Muscle of leg (tissue), 3 donors: ENCODE measurements at regions not wholly inside any gene's neighbourhood (a gene's known extent, or its start where the extent isn't known, plus 50 kb on each side); places are given as distances from the start of the nearest gene placed in this dataset.

ENCODE experiments used
- DNase-seq: peaks from one replicate; pipeline ENCODE4 v3.0.0; 2013
- H3K27ac ChIP-seq: one replicate; pipeline ENCODE4 v1.5.1; 2013; ENCODE audit warnings: mild to moderate bottlenecking, low read length, control low read depth
- H3K27me3 ChIP-seq: one replicate; pipeline ENCODE4 v1.6.1; 2013; ENCODE audit warnings: low read length; ENCODE audit not compliant: control insufficient read depth, insufficient read depth
- H3K36me3 ChIP-seq: one replicate; pipeline ENCODE4 v1.6.1; 2013; ENCODE audit warnings: low read length; ENCODE audit not compliant: control insufficient read depth, insufficient read depth
- H3K4me1 ChIP-seq: one replicate; pipeline ENCODE4 v1.6.1; 2013; ENCODE audit warnings: low read length; ENCODE audit not compliant: control insufficient read depth, insufficient read depth
- H3K4me3 ChIP-seq: one replicate; pipeline ENCODE4 v1.5.1; 2013; ENCODE audit warnings: low read length, control low read depth
- H3K9me3 ChIP-seq: replicated peaks from 2 replicates; pipeline ENCODE4 v1.6.1; 2013; ENCODE audit warnings: low read depth, low read length; ENCODE audit not compliant: control insufficient read depth
- whole genome bisulfite sequencing: methylation state at CpG from one replicate; pipeline ENCODE4 v1.1.5; 2013; ENCODE audit warnings: missing lambda C conversion rate; ENCODE audit not compliant: insufficient coverage; 5-methylcytosine and 5-hydroxymethylcytosine counted together

GRCh38 chr6:156082012-156082411 lies 626.4 kb upstream of the NOX3 start:
- Histone ChIP-seq H3K4me3 (no peak overlapping the region), H3K9me3 (no peaks in the 10 kb centered on the region), H3K27ac (no peak overlapping the region), H3K4me1 (no peaks in the 10 kb centered on the region), H3K27me3 (no peaks in the 10 kb centered on the region), H3K36me3 (no peaks in the 10 kb centered on the region)
- 80% methylated on average over 3 of the region's 3 CpGs for WGBS
- no peak for DNase-seq

DNA sequence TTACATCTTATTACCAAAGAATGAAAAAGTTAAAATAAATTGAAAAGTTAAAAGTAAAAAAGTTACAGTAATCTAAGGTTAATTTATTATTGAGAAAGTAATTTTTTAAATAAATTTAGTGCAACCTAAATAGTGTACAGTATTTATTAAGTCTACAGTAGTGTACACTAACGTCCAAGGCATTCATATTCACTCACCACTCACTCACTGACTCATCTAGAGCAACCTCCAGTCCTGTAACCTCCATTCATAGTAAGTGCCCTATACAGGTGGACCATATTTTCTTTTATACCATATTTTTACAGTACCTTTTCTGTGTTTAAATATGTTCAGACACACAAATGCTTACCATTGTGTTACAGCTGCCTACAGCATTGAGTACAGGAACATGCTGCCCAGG lies 624.7 kb upstream of the NOX3 start:
- Histone ChIP-seq H3K27me3 (no peaks in the 10 kb centered on the region), H3K9me3 (no peaks in the 10 kb centered on the region), H3K4me1 (no peaks in the 10 kb centered on the region), H3K36me3 (no peaks in the 10 kb centered on the region), H3K27ac (no peak overlapping the region), H3K4me3 (no peak overlapping the region)
- WGBS = no CpG with 5 or more reads among the region's 1 CpG
- DNase-seq = no peak

DNA sequence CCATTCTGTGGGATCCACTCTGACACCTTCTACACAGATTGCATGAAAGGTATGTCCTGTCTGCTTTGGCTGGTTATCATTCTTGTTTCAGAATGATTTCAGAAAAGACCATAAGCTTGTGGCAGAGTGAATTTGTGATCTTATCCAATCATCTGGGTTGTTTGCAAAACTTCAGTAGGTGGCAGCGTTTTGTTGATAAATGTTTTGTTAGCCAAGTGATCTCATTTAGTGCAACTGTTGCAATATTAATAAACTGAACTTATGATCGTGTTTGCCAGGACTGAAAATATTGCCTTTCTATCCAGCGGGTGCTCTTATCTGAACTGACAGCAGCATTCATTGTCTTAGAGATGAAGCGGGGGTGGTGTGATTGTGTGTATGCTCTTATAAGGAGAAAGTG lies 613.2 kb upstream of the NOX3 start:
- Histone ChIP-seq H3K27me3 (no peaks in the 10 kb centered on the region), H3K4me1 (no peaks in the 10 kb centered on the region), H3K36me3 (no peaks in the 10 kb centered on the region), H3K4me3 (no peak overlapping the region), H3K9me3 (no peaks in the 10 kb centered on the region), H3K27ac (no peak overlapping the region)
- WGBS = 63% methylated on average over 2 of the region's 4 CpGs
- DNase-seq = peak; percentile 18

DNA sequence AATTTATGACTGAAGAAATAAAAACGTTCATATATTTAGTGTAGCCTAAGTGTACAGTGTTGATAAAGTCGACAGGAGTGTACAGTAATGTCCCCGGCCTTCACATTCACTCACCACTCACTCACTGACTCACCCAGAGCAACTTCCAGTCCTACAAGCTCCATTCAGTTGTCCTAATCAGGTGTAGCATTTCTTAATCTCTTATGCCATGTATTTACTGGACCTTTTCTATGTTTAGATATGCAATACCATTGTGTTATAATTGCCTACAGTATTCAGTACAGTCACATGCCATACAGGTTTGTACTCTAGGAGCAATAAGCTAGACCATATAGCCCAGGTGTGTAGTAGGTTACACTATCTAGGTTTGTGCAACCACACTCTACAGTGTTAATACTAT lies 610.2 kb upstream of the NOX3 start:
- no peak for DNase-seq
- no peaks in the 10 kb centered on the region for H3K36me3 ChIP-seq
- no peaks in the 10 kb centered on the region for H3K9me3 ChIP-seq
- H3K27me3 ChIP-seq = no peaks in the 10 kb centered on the region
- H3K27ac ChIP-seq = no peak overlapping the region
- no peaks in the 10 kb centered on the region for H3K4me1 ChIP-seq
- no peak overlapping the region for H3K4me3 ChIP-seq
- no CpG with 5 or more reads among the region's 3 CpGs for WGBS

- H3K4me3 ChIP-seq = no peak overlapping the region
- DNase-seq = no peak
- H3K4me1 ChIP-seq = no peaks in the 10 kb centered on the region
- H3K36me3 ChIP-seq = no peaks in the 10 kb centered on the region
- WGBS = no CpG with 5 or more reads among the region's 2 CpGs
- H3K9me3 ChIP-seq = peaks cover 3% of the 10 kb centered on the region
- no peak overlapping the region for H3K27ac ChIP-seq
- H3K27me3 ChIP-seq = no peaks in the 10 kb centered on the region
These were observed 606.5 kb upstream of the NOX3 start for GRCh38 chr6:156062091-156062563.

DNA sequence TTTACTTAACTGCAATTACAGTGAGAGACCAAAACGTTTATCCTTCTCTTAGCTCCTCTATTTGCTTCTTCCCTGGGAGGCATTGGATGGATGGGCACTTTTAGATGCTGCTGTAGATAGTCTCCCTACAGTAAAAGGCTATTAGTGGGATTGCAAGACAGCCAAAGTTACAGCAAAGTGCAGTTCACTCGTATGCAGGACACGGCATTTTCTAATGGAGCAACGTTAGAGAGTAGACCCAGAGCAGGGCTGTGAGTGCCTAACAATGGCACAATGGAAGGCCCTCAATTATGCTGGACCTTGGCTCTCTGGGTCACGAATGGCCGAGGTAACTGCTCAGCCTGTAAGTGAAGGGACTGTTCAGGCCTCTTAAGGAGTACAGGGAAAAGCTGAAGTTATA lies 605.8 kb upstream of the NOX3 start:
- Histone ChIP-seq H3K4me1 (no peaks in the 10 kb centered on the region), H3K9me3 (peaks cover 4% of the 10 kb centered on the region), H3K4me3 (no peak overlapping the region), H3K36me3 (no peaks in the 10 kb centered on the region), H3K27me3 (no peaks in the 10 kb centered on the region), H3K27ac (no peak overlapping the region)
- DNase-seq = no peak
- 73% methylated on average over 6 of the region's 6 CpGs for WGBS

DNA sequence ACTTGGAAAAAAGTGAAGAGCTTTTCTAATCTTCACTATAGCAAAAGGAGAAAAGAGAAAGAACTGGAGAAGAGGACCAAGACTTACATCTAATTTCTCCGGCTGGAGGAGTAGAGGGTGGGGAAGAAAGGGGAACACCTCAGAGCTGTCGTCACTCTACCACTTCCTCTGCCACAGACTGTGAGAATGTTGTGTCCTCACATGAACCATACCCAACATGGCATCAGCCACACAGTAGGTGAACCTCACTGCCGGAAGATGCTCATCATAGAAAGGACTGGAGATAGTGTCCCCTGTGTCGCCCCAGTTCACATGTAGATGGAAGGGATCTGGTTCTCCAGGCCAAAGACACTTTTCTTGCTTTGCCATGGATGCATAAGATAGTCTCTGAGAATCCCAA lies 604.4 kb upstream of the NOX3 start:
- H3K27ac ChIP-seq = no peak overlapping the region
- no peaks in the 10 kb centered on the region for H3K36me3 ChIP-seq

GRCh38 chr6:156058356-156058755 lies 602.7 kb upstream of the NOX3 start:
- no CpG with 5 or more reads among the region's 2 CpGs for WGBS

More for the DNA sequence above, 604.4 kb upstream of the NOX3 start:
- Histone ChIP-seq H3K9me3 (peaks cover 6% of the 10 kb centered on the region), H3K4me3 (no peak overlapping the region), H3K4me1 (no peaks in the 10 kb centered on the region), H3K27me3 (no peaks in the 10 kb centered on the region)
- 92% methylated on average over 2 of the region's 4 CpGs for WGBS
- DNase-seq = no peak

DNA sequence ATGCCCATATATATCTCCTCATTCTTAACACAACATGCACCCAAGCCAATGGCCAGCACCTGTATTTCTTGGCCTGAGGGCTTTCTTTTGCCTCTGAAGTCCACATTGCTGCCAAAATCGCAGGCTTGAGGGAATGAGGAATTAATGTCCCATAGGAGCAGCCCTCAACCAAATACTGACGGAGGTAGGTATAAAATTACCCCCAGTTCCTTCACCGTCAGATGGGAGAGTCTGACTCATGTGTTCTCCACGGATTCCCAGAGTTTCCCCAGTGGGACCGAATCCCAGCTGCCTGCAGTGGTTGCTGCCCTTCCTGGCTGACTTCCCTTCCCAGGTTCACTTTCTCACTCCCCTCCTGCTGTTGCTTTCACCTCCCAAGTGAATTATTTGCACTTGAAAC lies 602.2 kb upstream of the NOX3 start:
- no peak for DNase-seq
- Histone ChIP-seq H3K36me3 (no peaks in the 10 kb centered on the region), H3K27ac (no peak overlapping the region), H3K4me3 (no peak overlapping the region), H3K9me3 (peaks cover 6% of the 10 kb centered on the region), H3K27me3 (no peaks in the 10 kb centered on the region), H3K4me1 (no peaks in the 10 kb centered on the region)
- 54% methylated on average over 3 of the region's 5 CpGs for WGBS

More at GRCh38 chr6:156058356-156058755, 602.7 kb upstream of the NOX3 start:
- Histone ChIP-seq H3K27ac (no peak overlapping the region), H3K4me3 (no peak overlapping the region), H3K27me3 (no peaks in the 10 kb centered on the region), H3K4me1 (no peaks in the 10 kb centered on the region), H3K9me3 (peaks cover 6% of the 10 kb centered on the region), H3K36me3 (no peaks in the 10 kb centered on the region)
- DNase-seq = no peak

GRCh38 chr6:156056085-156056484 lies 600.4 kb upstream of the NOX3 start:
- Histone ChIP-seq H3K4me3 (no peak overlapping the region), H3K4me1 (no peaks in the 10 kb centered on the region), H3K27me3 (no peaks in the 10 kb centered on the region), H3K9me3 (peaks cover 6% of the 10 kb centered on the region), H3K27ac (no peak overlapping the region), H3K36me3 (no peaks in the 10 kb centered on the region)
- DNase-seq = no peak
- no CpG with 5 or more reads among the region's 2 CpGs for WGBS

- Histone ChIP-seq H3K9me3 (peaks cover 4% of the 10 kb centered on the region), H3K27ac (no peak overlapping the region), H3K36me3 (no peaks in the 10 kb centered on the region), H3K4me1 (no peaks in the 10 kb centered on the region), H3K27me3 (no peaks in the 10 kb centered on the region), H3K4me3 (no peak overlapping the region)
- DNase-seq = no peak
- WGBS = 88% methylated on average over 12 of the region's 13 CpGs
These were observed 598.0 kb upstream of the NOX3 start for GRCh38 chr6:156053626-156054025.
